ENCODE measurements at regions not wholly inside any gene's neighbourhood (a gene's known extent, or its start where the extent isn't known, plus 50 kb on each side); places are given as distances from the start of the nearest gene placed in this dataset.

- DNase-seq = no peak
Measured at GRCh38 chr2:880201-880970, 70.3 kb upstream of the SNTG2 start.

DNA sequence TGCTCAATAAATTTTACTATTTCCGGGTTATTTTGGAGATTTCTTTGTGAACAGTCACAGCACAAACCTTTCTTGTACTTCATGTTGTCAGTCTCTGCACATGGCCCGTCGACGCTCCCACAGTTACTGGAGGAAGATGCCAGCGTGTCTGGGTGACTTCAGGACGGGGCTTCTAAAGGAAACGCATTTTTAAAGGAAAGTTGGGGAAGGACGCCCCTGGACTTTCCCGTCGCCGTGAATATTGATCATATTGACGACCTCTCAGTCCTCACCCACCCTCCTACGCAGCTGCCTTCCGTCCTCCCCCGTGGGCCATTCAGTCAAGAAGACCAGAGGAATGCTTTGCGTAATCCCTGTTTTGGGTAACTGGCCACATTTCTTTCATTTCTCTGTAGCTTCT is 71.1 kb upstream of the SNTG2 start:
- 90 to 95% (median 92%) methylated on average over 16 of the region's 16 CpGs for WGBS, 5 donors

More at GRCh38 chr2:880201-880970, 70.3 kb upstream of the SNTG2 start:
- Histone ChIP-seq H3K27me3 (peaks cover 0 to 51% (median 7%) of the 10 kb centered on the region in 3 donors), H3K27ac (no peak overlapping the region), H3K4me3 (no peak overlapping the region), H3K4me1 (no peaks in the 10 kb centered on the region), H3K36me3 (no peaks in the 10 kb centered on the region), H3K9me3 (no peaks in the 10 kb centered on the region)
- TF ChIP-seq EP300 (IDR thresholded peaks at IDR 0.05) (no peak), POLR2A (IDR thresholded peaks at IDR 0.05) (no peak), POLR2AphosphoS5 (IDR thresholded peaks at IDR 0.05) (no peak)
- TF ChIP-seq, protein P1, sequence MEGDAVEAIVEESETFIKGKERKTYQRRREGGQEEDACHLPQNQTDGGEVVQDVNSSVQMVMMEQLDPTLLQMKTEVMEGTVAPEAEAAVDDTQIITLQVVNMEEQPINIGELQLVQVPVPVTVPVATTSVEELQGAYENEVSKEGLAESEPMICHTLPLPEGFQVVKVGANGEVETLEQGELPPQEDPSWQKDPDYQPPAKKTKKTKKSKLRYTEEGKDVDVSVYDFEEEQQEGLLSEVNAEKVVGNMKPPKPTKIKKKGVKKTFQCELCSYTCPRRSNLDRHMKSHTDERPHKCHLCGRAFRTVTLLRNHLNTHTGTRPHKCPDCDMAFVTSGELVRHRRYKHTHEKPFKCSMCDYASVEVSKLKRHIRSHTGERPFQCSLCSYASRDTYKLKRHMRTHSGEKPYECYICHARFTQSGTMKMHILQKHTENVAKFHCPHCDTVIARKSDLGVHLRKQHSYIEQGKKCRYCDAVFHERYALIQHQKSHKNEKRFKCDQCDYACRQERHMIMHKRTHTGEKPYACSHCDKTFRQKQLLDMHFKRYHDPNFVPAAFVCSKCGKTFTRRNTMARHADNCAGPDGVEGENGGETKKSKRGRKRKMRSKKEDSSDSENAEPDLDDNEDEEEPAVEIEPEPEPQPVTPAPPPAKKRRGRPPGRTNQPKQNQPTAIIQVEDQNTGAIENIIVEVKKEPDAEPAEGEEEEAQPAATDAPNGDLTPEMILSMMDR (IDR thresholded peaks at IDR 0.05) = no peak
- WGBS, 5 donors = 79 to 87% (median 85%) methylated on average over 26 to 29 of the region's 29 CpGs
- intact Hi-C loops (cut with DNase I; ENCODE audit: low total_unique reads) = no loop called here

DNA sequence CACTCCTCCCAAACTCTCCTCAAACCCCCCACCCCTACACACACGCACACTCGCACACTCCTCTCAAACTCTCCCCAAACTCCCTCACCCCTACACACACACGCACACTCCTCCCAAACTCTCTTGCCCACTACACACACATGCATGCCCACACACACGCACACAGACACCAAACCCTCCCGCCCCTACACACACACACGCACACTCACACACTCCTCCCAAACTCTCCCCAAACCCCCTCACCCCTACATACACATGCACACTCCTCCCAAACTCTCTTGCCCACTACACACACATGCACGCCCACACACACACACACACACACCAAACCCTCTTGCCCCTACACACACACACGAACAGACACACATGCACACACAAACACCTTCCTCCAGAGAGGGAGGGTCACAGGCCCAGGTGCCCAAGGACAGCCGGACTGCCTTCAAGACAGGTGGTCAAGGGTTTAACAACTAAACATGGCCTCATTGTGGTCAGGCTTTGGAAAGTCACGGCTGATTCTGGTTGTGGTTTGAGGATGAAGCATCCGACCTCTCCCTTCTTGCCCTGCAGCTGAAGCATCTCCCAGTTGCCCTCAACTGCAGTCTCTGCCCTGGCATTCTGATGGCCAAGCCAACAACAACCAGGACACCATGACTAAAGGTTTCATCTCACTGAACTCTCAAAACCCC is 72.3 kb upstream of the SNTG2 start:
- TF ChIP-seq POLR2AphosphoS5 (IDR thresholded peaks at IDR 0.05) (no peak), POLR2A (IDR thresholded peaks at IDR 0.05) (no peak), EP300 (IDR thresholded peaks at IDR 0.05) (no peak)
- TF ChIP-seq, protein P1 (IDR thresholded peaks at IDR 0.05) = no peak
- WGBS, 5 donors = 87 to 92% (median 90%) methylated on average over 10 to 11 of the region's 11 CpGs
- intact Hi-C loops (cut with DNase I; ENCODE audit: low total_unique reads) = no loop called here

More for the DNA sequence above, 71.1 kb upstream of the SNTG2 start:
- H3K4me1 ChIP-seq = no peaks in the 10 kb centered on the region
- no peak overlapping the region for H3K4me3 ChIP-seq
- intact Hi-C loops (cut with DNase I; ENCODE audit: low total_unique reads) = no loop called here
- H3K27ac ChIP-seq = no peak overlapping the region
- H3K36me3 ChIP-seq = no peaks in the 10 kb centered on the region
- peaks cover 0 to 42% (median 7%) of the 10 kb centered on the region in 3 donors for H3K27me3 ChIP-seq
- TF ChIP-seq, protein P1 (IDR thresholded peaks at IDR 0.05) = no peak
- TF ChIP-seq EP300 (IDR thresholded peaks at IDR 0.05) (no peak), POLR2A (IDR thresholded peaks at IDR 0.05) (no peak), POLR2AphosphoS5 (IDR thresholded peaks at IDR 0.05) (no peak)
- DNase-seq = no peak
- H3K9me3 ChIP-seq = no peaks in the 10 kb centered on the region

DNA sequence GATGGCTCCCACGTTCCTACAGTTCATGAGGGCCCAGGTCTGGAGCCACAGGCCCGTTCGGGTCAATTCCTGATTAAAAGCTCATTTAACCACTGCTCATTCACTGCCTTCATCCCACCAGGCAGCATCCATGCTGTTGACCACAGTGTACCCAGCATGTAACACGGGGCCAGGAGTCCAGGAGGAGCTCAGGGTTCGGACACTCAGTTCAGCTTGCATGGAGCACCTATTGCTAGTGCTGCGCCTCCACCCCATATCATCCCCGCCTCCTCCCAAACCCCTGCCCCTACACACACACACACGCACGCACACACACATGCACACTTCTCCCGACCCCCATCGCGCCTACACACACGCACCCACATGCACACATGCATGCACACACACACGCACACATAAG is 72.9 kb upstream of the SNTG2 start:
- H3K4me3 ChIP-seq = no peak overlapping the region
- no peak for TF ChIP-seq POLR2A (IDR thresholded peaks at IDR 0.05)
- no peak for TF ChIP-seq EP300 (IDR thresholded peaks at IDR 0.05)
- TF ChIP-seq POLR2AphosphoS5 (IDR thresholded peaks at IDR 0.05) = no peak
- TF ChIP-seq, protein P1 (IDR thresholded peaks at IDR 0.05) = no peak
- no peaks in the 10 kb centered on the region for H3K36me3 ChIP-seq
- H3K27me3 ChIP-seq = peaks cover 0 to 32% (median 7%) of the 10 kb centered on the region in 3 donors
- peak in 1 of 2 donors; percentile 20 for DNase-seq
- H3K27ac ChIP-seq = no peak overlapping the region
- no peaks in the 10 kb centered on the region for H3K9me3 ChIP-seq
- no peaks in the 10 kb centered on the region for H3K4me1 ChIP-seq
- 89 to 94% (median 92%) methylated on average over 14 of the region's 14 CpGs for WGBS, 5 donors
- intact Hi-C loops (cut with DNase I; ENCODE audit: low total_unique reads) = no loop called here

More for the DNA sequence above, 72.3 kb upstream of the SNTG2 start:
- Histone ChIP-seq H3K9me3 (no peaks in the 10 kb centered on the region), H3K4me3 (no peak overlapping the region), H3K27me3 (peaks cover 0 to 38% (median 7%) of the 10 kb centered on the region in 3 donors), H3K4me1 (no peaks in the 10 kb centered on the region), H3K36me3 (no peaks in the 10 kb centered on the region), H3K27ac (no peak overlapping the region)
- DNase-seq = peak in 1 of 2 donors; percentile 20

All from stomach (tissue), 8 donors.